Caco-2 (cell line): ENCODE measurements at regions not wholly inside any gene's neighbourhood (a gene's known extent, or its start where the extent isn't known, plus 50 kb on each side); places are given as distances from the start of the nearest gene placed in this dataset.

Experiments used
- BruUV-seq: library from RNA; stranded (reverse); fragments of 400-500 nt; replicated peaks from 2 replicates; lab custom pipeline; 2021; lab: Mats Ljungman, UMichigan
- CTCF ChIA-PET: fragments of 300-600 bp; sonication (Branson Sonifier 250); formaldehyde crosslinking; loops from one replicate; lab custom pipeline; 2022; ENCODE audit warnings: antibody characterized with exemption; lab: Charles Lee
- POLR2A ChIA-PET: fragments of 300-600 bp; sonication (Branson Sonifier 250); formaldehyde crosslinking; loops from one replicate; lab custom pipeline; 2022; ENCODE audit warnings: antibody characterized with exemption; lab: Charles Lee
- DNase-seq, 2 experiments: peaks; one replicate each; pipeline versions ENCODE4 v3.0.0 to v3.0.0-alpha.2; 2020 to 2022
- H3K27me3 ChIP-seq: replicated peaks from 2 replicates; pipeline ENCODE4 v1.6.0; 2011; ENCODE audit warnings: low read length; ENCODE audit not compliant: control insufficient read depth, insufficient read depth
- H3K36me3 ChIP-seq: 2 replicates; pipeline ENCODE4 v1.5.1; 2011; ENCODE audit warnings: low read length; ENCODE audit not compliant: control insufficient read depth, insufficient read depth
- H3K4me1 ChIP-seq: fragments of 250-450 bp; sonication (Bioruptor Pico); 2 replicates; pipeline ENCODE4 v1.5.1; 2020; ENCODE audit warnings: mild to moderate bottlenecking
- H3K4me3 ChIP-seq: 2 replicates; pipeline ENCODE4 v1.5.1; 2011; ENCODE audit warnings: low read depth, mild to moderate bottlenecking, control low read depth, low read length
- H3K9me3 ChIP-seq: fragments of 250-450 bp; sonication (Bioruptor Pico); 2 replicates; pipeline ENCODE4 v1.5.1; 2020; ENCODE audit warnings: mild to moderate bottlenecking, moderate library complexity
- H3K27ac Mint-ChIP-seq: one replicate; pipeline ENCODE4 v1.8.0; 2022; ENCODE audit warnings: mixed read lengths; ENCODE audit not compliant: unreplicated experiment
- H3K27me3 Mint-ChIP-seq: one replicate; pipeline ENCODE4 v1.8.0; 2022; ENCODE audit warnings: mixed read lengths; ENCODE audit not compliant: insufficient read depth, unreplicated experiment
- H3K36me3 Mint-ChIP-seq: one replicate; pipeline ENCODE4 v1.8.0; 2022; ENCODE audit warnings: mild to moderate bottlenecking, mixed read lengths; ENCODE audit not compliant: insufficient read depth, unreplicated experiment
- H3K4me1 Mint-ChIP-seq: one replicate; pipeline ENCODE4 v1.8.0; 2022; ENCODE audit warnings: low read depth, mixed read lengths; ENCODE audit not compliant: unreplicated experiment
- H3K4me3 Mint-ChIP-seq: one replicate; pipeline ENCODE4 v1.8.0; 2022; ENCODE audit warnings: mild to moderate bottlenecking, moderate library complexity, mixed read lengths; ENCODE audit not compliant: unreplicated experiment
- H3K9me3 Mint-ChIP-seq: one replicate; pipeline ENCODE4 v1.8.0; 2022; ENCODE audit warnings: mixed read lengths; ENCODE audit not compliant: unreplicated experiment
- CTCF ChIP-seq, 2 experiments: fragments of 200-600 bp in 1 of 2; IDR thresholded peaks; 1 replicate in 1 of 2; 2 replicates in 1 of 2; pipeline versions ENCODE4 v1.5.1 to v1.8.0; 2011 to 2022; ENCODE audit warnings: antibody characterized with exemption in 1 of 2, control low read depth in 1 of 2, inconsistent platforms in 1 of 2, low read depth in 1 of 2, low read length in 1 of 2, mild to moderate bottlenecking in 1 of 2, moderate library complexity in 1 of 2; ENCODE audit not compliant: insufficient read depth in 1 of 2, severe bottlenecking in 1 of 2, unreplicated experiment in 1 of 2
- intact Hi-C: fragments of 100-400 bp; cut with micrococcal nuclease; formaldehyde crosslinking; loops from one replicate; pipeline ENCODE4 v1.10.0; 2022; ENCODE audit not compliant: unreplicated experiment

- Histone ChIP-seq H3K36me3 (no peaks in the 10 kb centered on the region), H3K9me3 (no peaks in the 10 kb centered on the region), H3K4me3 (no peak overlapping the region), H3K4me1 (no peaks in the 10 kb centered on the region), H3K27me3 (no peaks in the 10 kb centered on the region)
- H3K27ac Mint-ChIP-seq: no peak overlapping the region
- ChIA-PET CTCF (no interaction called here), POLR2A (no interaction called here)
- H3K4me3 Mint-ChIP-seq: no peak overlapping the region
- H3K36me3 Mint-ChIP-seq: no peaks in the 10 kb centered on the region
- no peaks in the 10 kb centered on the region for H3K4me1 Mint-ChIP-seq
- H3K27me3 Mint-ChIP-seq: peaks cover 15% of the 10 kb centered on the region
- no peak for TF ChIP-seq CTCF (IDR thresholded peaks at IDR 0.05; ENCODE audit: insufficient read depth in 1 of 2, low read depth in 1 of 2, low read length in 1 of 2, severe bottlenecking in 1 of 2, unreplicated experiment in 1 of 2)
- no TSS peak for BruUV-seq
- H3K9me3 Mint-ChIP-seq: no peaks in the 10 kb centered on the region
- intact Hi-C loops: no loop called here
- DNase-seq: no peak
Measured at GRCh38 chr9:86445671-86446070, 91.5 kb upstream of the TUT7 start.

DNA sequence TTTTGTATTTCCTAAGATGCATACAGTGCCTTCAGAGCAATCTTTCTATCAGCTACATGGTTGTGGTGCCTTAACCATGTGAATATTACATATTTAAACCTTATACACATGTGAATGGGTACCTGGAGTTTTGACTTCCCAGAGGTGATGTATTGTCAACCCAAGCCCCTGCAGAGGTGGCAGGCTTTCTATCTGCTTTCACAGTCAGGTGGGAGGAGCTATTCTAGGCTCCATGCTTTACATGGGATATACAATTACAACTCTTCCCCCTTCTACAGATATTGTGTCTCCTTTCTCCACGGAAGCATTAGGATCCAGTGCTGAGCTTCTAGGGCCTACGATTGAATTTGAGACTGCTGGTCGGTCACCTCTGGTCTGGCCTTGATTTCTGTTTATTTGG lies 89.8 kb upstream of the TUT7 start:
- H3K27me3 Mint-ChIP-seq: peaks cover 15% of the 10 kb centered on the region
- no peak overlapping the region for H3K4me3 Mint-ChIP-seq
- DNase-seq: no peak
- no peak overlapping the region for H3K4me3 ChIP-seq
- H3K9me3 ChIP-seq: no peaks in the 10 kb centered on the region
- H3K36me3 ChIP-seq: no peaks in the 10 kb centered on the region
- POLR2A ChIA-PET: no interaction called here
- H3K9me3 Mint-ChIP-seq: no peaks in the 10 kb centered on the region
- no peaks in the 10 kb centered on the region for H3K4me1 Mint-ChIP-seq
- intact Hi-C loops: no loop called here
- CTCF ChIA-PET: no interaction called here
- BruUV-seq: no TSS peak
- no peak for TF ChIP-seq CTCF (IDR thresholded peaks at IDR 0.05; ENCODE audit: insufficient read depth in 1 of 2, low read depth in 1 of 2, low read length in 1 of 2, severe bottlenecking in 1 of 2, unreplicated experiment in 1 of 2)
- H3K36me3 Mint-ChIP-seq: no peaks in the 10 kb centered on the region
- no peaks in the 10 kb centered on the region for H3K27me3 ChIP-seq
- no peaks in the 10 kb centered on the region for H3K4me1 ChIP-seq
- no peak overlapping the region for H3K27ac Mint-ChIP-seq

GRCh38 chr9:86434039-86434726 lies 80.0 kb upstream of the TUT7 start:
- Histone ChIP-seq H3K4me1 (no peaks in the 10 kb centered on the region), H3K36me3 (no peaks in the 10 kb centered on the region), H3K9me3 (no peaks in the 10 kb centered on the region), H3K27me3 (no peaks in the 10 kb centered on the region), H3K4me3 (no peak overlapping the region)
- CTCF ChIA-PET: interaction anchor here (0.6 kb wide), 2 partner anchors 212 to 435 kb away, joined by 3 read pairs; no protein-coding TSS in a partner anchor
- POLR2A ChIA-PET: no interaction called here
- Mint-ChIP-seq H3K36me3 (no peaks in the 10 kb centered on the region), H3K27ac (no peak overlapping the region), H3K9me3 (peaks cover 21% of the 10 kb centered on the region), H3K27me3 (no peaks in the 10 kb centered on the region), H3K4me3 (peak overlapping the region; percentile 19), H3K4me1 (no peaks in the 10 kb centered on the region)
- peak in 1 of 2 experiments; percentile 16 for DNase-seq
- peak; percentile 40 to 51 for TF ChIP-seq CTCF (IDR thresholded peaks at IDR 0.05; ENCODE audit: insufficient read depth in 1 of 2, low read depth in 1 of 2, low read length in 1 of 2, severe bottlenecking in 1 of 2, unreplicated experiment in 1 of 2)
- intact Hi-C loops: loop anchor here (5.0 kb wide), 2 partner anchors 53 to 888 kb away; no protein-coding TSS in a partner anchor
- BruUV-seq: no TSS peak
